ENCODE measurements at regions not wholly inside any gene's neighbourhood (a gene's known extent, or its start where the extent isn't known, plus 50 kb on each side); places are given as distances from the start of the nearest gene placed in this dataset.

DNA sequence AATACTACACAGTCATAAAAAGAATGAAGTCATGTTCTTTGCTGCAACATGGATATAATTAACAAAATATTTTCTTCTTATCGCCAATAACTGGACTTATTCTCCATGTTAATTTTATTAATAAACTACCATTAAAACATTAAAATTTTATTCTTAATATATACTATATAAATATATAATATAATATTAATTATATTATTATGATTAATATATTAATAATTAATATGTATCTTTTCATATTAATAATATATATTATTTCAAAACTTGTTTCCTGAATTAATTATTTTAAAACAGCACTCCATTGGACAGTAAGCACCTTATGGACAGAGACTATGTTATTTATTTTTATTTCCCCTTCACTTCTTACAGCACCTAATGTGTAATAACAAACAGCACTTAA is 182.8 kb downstream of the ARL4A start:
- ChIA-PET POLR2A (ENCODE audit: low non-redundant PET) (no interaction called here), CTCF (no interaction called here)

GRCh38 chr7:12872487-12872886 is 185.1 kb downstream of the ARL4A start:
- ChIA-PET CTCF (interaction anchor here (1.0 kb wide), 1 partner anchor 27 kb away, joined by 3 read pairs; no protein-coding TSS in a partner anchor), POLR2A (ENCODE audit: low non-redundant PET) (no interaction called here)
- H3K27ac ChIP-seq: no peak overlapping the region
- DNase-seq (ENCODE audit: low spot score): no peak
- TF ChIP-seq CTCF (conservative IDR thresholded peaks at IDR 0.05; ENCODE audit: low read depth): no peak

More for the DNA sequence above, 182.8 kb downstream of the ARL4A start:
- DNase-seq (ENCODE audit: low spot score): no peak
- TF ChIP-seq CTCF (conservative IDR thresholded peaks at IDR 0.05; ENCODE audit: low read depth): no peak
- no peak overlapping the region for H3K27ac ChIP-seq

GRCh38 chr7:12873571-12873970 is 186.1 kb downstream of the ARL4A start:
- H3K27ac ChIP-seq: no peak overlapping the region
- ChIA-PET CTCF (interaction anchor here (0.7 to 1.0 kb wide), 2 partner anchors 26 to 33 kb away, joined by 3 read pairs; no protein-coding TSS in a partner anchor), POLR2A (ENCODE audit: low non-redundant PET) (no interaction called here)
- DNase-seq (ENCODE audit: low spot score): no peak
- TF ChIP-seq CTCF (conservative IDR thresholded peaks at IDR 0.05; ENCODE audit: low read depth): no peak

- no peak for DNase-seq (ENCODE audit: low spot score)
- POLR2A ChIA-PET (ENCODE audit: low non-redundant PET): no interaction called here
- TF ChIP-seq CTCF (conservative IDR thresholded peaks at IDR 0.05; ENCODE audit: low read depth): no peak
- CTCF ChIA-PET: no interaction called here
- no peak overlapping the region for H3K27ac ChIP-seq
Measured at GRCh38 chr7:12879139-12879538, 191.7 kb downstream of the ARL4A start.

GRCh38 chr7:12881712-12882111 is 194.3 kb downstream of the ARL4A start:
- no peak for DNase-seq (ENCODE audit: low spot score)
- CTCF ChIA-PET: no interaction called here
- no peak for TF ChIP-seq CTCF (conservative IDR thresholded peaks at IDR 0.05; ENCODE audit: low read depth)
- POLR2A ChIA-PET (ENCODE audit: low non-redundant PET): no interaction called here
- no peak overlapping the region for H3K27ac ChIP-seq

DNA sequence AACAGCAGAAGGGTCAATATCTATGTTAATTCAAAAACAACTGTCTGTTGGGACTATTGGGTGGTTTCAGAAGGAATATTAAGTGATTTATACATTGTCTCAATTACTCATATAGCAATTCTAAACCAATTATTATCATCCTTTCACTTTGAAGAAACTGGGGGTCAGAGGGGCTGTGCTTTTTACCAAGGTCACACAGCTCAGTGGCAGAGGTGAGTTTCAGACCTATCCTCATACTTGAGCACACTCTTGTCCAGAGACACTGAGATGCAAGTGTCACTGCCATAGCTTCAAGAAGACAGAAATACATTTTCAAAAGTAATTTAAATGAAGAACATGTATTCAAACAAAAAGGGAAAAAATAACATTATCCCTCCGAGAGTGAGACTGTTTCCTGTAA is 195.3 kb downstream of the ARL4A start:
- ChIA-PET POLR2A (ENCODE audit: low non-redundant PET) (no interaction called here), CTCF (interaction anchor here (0.7 kb wide), 2 partner anchors 16 to 148 kb away, joined by 3 to 8 read pairs; no protein-coding TSS in a partner anchor)
- no peak for TF ChIP-seq CTCF (conservative IDR thresholded peaks at IDR 0.05; ENCODE audit: low read depth)
- H3K27ac ChIP-seq: no peak overlapping the region
- DNase-seq (ENCODE audit: low spot score): no peak

DNA sequence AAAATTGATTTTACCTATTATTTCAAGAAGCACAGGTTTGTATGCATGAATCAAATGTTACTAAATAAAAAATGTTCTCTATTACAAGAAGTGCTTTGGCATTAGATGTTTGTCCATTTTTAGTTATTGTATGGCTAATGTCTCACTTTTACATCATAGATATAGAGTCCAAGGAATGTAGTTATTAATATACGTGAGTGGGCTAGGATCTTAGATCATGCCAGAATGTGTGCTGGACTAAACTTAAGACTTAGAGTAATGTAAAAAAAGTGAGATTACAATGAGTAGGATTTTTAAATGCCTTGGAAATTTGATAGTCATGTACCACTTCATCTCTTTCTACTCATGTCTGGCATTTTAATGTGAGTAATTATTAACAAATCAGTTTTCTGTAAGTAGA is 196.6 kb downstream of the ARL4A start:
- H3K27ac ChIP-seq: no peak overlapping the region
- ChIA-PET CTCF (no interaction called here), POLR2A (ENCODE audit: low non-redundant PET) (no interaction called here)
- TF ChIP-seq CTCF (conservative IDR thresholded peaks at IDR 0.05; ENCODE audit: low read depth): no peak
- no peak for DNase-seq (ENCODE audit: low spot score)

Measured in RWPE1 (cell line).